ENCODE measurements at regions not wholly inside any gene's neighbourhood (a gene's known extent, or its start where the extent isn't known, plus 50 kb on each side); places are given as distances from the start of the nearest gene placed in this dataset.

- TF ChIP-seq CTCF (IDR thresholded peaks at IDR 0.05; ENCODE audit: low read depth, low read length) (no peak), EZH2phosphoT487 (IDR thresholded peaks at IDR 0.05; ENCODE audit: low read depth) (no peak)
Observed at GRCh38 chr10:62492870-62493180, 118.7 kb downstream of the ZNF365 start.
